A549 (cell line): ENCODE measurements at regions not wholly inside any gene's neighbourhood (a gene's known extent, or its start where the extent isn't known, plus 50 kb on each side); places are given as distances from the start of the nearest gene placed in this dataset.

Experiments
- ATAC-seq, 2 experiments: fragments of 200-7000 bp in 1 of 2; fragments of >200 bp in 1 of 2; cut with Nextera tagmentation in 1 of 2; cut with Tn5 transposase in 1 of 2; 3 replicates each; pipeline versions ENCODE4 v1.8.0 to v1.9.1; 2018 to 2020; ENCODE audit warnings: mild to moderate bottlenecking in 1 of 2, moderate library complexity in 1 of 2
- CTCF ChIA-PET: fragments of 300-600 bp; sonication (Branson Sonifier 250); formaldehyde crosslinking; extraction: SDS; loops from one replicate; lab custom pipeline; 2021; ENCODE audit warnings: antibody characterized with exemption, inconsistent platforms; lab: Yijun Ruan, JAX
- POLR2A ChIA-PET: fragments of 350-600 bp; formaldehyde crosslinking; extraction: SDS; loops from one replicate; lab custom pipeline; 2021; ENCODE audit warnings: antibody characterized with exemption, inconsistent platforms; lab: Yijun Ruan, JAX
- DNase-seq, 2 experiments: peaks; one replicate each; pipeline versions ENCODE4 v3.0.0 to v3.0.0-alpha.2; 2011 to 2016; ENCODE audit warnings: low read depth in 1 of 2, low spot score in 1 of 2
- FAIRE-seq: peaks from 2 replicates; lab custom pipeline; 2011; peaks lifted over from hg19 to GRCh38; lab: Jason Lieb, UNC
- H3K27ac ChIP-seq, 2 experiments: fragments of >200 bp; sonication (Bioruptor Twin); formaldehyde crosslinking; 3 replicates each; pipeline ENCODE4 v1.5.1; 2016 to 2017
- H3K4me1 ChIP-seq: fragments of >200 bp; sonication (Bioruptor Twin); formaldehyde crosslinking; 3 replicates; pipeline ENCODE4 v1.6.1; 2016
- H3K4me2 ChIP-seq: fragments of >200 bp; sonication (Bioruptor Twin); formaldehyde crosslinking; 3 replicates; pipeline ENCODE4 v1.6.1; 2016
- H3K4me3 ChIP-seq: fragments of >200 bp; sonication (Bioruptor Twin); formaldehyde crosslinking; 3 replicates; pipeline ENCODE4 v1.5.1; 2016
- H3K9me3 ChIP-seq: fragments of >200 bp; sonication (Bioruptor Twin); formaldehyde crosslinking; 3 replicates; pipeline ENCODE4 v1.6.1; 2016
- CBX2 ChIP-seq: fragments of 200-600 bp; sonication (generic); IDR thresholded peaks from 2 replicates; pipeline ENCODE4 v1.6.1; 2016; ENCODE audit warnings: low read depth, mild to moderate bottlenecking, borderline replicate concordance
- CBX8 ChIP-seq: fragments of 200-600 bp; sonication (generic); IDR thresholded peaks from 2 replicates; pipeline ENCODE4 v1.6.1; 2016
- CHD2 ChIP-seq: fragments of 150-350 bp; IDR thresholded peaks from 2 replicates; pipeline ENCODE4 v1.6.1; 2014; ENCODE audit warnings: low read length; ENCODE audit not compliant: partially characterized antibody
- FOSB ChIP-seq: fragments of 250-450 bp; sonication (Bioruptor Pico); IDR thresholded peaks from 2 replicates; pipeline ENCODE4 v1.5.0; 2020; ENCODE audit warnings: mild to moderate bottlenecking, moderate library complexity
- HDAC2 ChIP-seq: fragments of 200-600 bp; sonication (generic); IDR thresholded peaks from 2 replicates; pipeline ENCODE4 v1.6.1; 2016
- HEYL ChIP-seq: fragments of 250-450 bp; sonication (Bioruptor Pico); IDR thresholded peaks from 2 replicates; pipeline ENCODE4 v1.8.0; 2021; ENCODE audit warnings: mild to moderate bottlenecking, moderate library complexity
- HOXB13 ChIP-seq: fragments of 250-450 bp; sonication (Bioruptor Pico); IDR thresholded peaks from 2 replicates; pipeline ENCODE4 v1.5.0; 2020; ENCODE audit warnings: low read depth, mild to moderate bottlenecking, moderate library complexity
- JUNB ChIP-seq: fragments of >200 bp; sonication (Bioruptor Twin); formaldehyde crosslinking; IDR thresholded peaks from 2 replicates; pipeline ENCODE4 v1.6.1; 2016
- KDM5A ChIP-seq: fragments of 200-600 bp; sonication (generic); IDR thresholded peaks from 2 replicates; pipeline ENCODE4 v1.6.1; 2016; ENCODE audit warnings: antibody characterized with exemption, mild to moderate bottlenecking
- MAZ ChIP-seq: fragments of 150-350 bp; IDR thresholded peaks from 2 replicates; pipeline ENCODE4 v1.6.1; 2014; ENCODE audit warnings: antibody characterized with exemption, low read depth, low read length, borderline replicate concordance
- MYC ChIP-seq: IDR thresholded peaks from 2 replicates; pipeline ENCODE4 v1.6.1; 2012; ENCODE audit warnings: mild to moderate bottlenecking, inconsistent platforms, low read length, improper control_type of control experiment, borderline replicate concordance
- NR3C1 ChIP-seq: fragments of >200 bp; sonication (Bioruptor Twin); formaldehyde crosslinking; IDR thresholded peaks from 3 replicates; pipeline ENCODE4 v1.6.1; 2017
- PHF8 ChIP-seq: fragments of 200-600 bp; sonication (generic); IDR thresholded peaks from 2 replicates; pipeline ENCODE4 v1.6.1; 2016; ENCODE audit warnings: low read depth, mild to moderate bottlenecking, antibody characterized with exemption, moderate library complexity, borderline replicate concordance
- POLR2A ChIP-seq: IDR thresholded peaks from 2 replicates; pipeline ENCODE4 v1.6.1; 2012; ENCODE audit warnings: mild to moderate bottlenecking, low read length
- POLR2AphosphoS2 ChIP-seq: conservative IDR thresholded peaks from 2 replicates; pipeline ENCODE4 v1.6.1; 2012; ENCODE audit warnings: low read length, improper control_type of control experiment, inconsistent platforms
- RARB ChIP-seq: fragments of 250-450 bp; sonication (Bioruptor Pico); IDR thresholded peaks from 2 replicates; pipeline ENCODE4 v1.8.0; 2021; ENCODE audit warnings: mild to moderate bottlenecking, moderate library complexity
- RCOR1 ChIP-seq: fragments of 150-350 bp; IDR thresholded peaks from 2 replicates; pipeline ENCODE4 v1.6.1; 2014; ENCODE audit warnings: antibody characterized with exemption, low read length, low read depth
- SREBF2 ChIP-seq: fragments of 450-650 bp; IDR thresholded peaks from 2 replicates; pipeline ENCODE4 v1.6.1; 2014; ENCODE audit warnings: mild to moderate bottlenecking, moderate library complexity
- ZNF302 ChIP-seq: fragments of 250-450 bp; sonication (Bioruptor Pico); IDR thresholded peaks from 2 replicates; pipeline ENCODE4 v1.9.0; 2021; ENCODE audit warnings: inconsistent platforms, mild to moderate bottlenecking, moderate library complexity
- WGBS: methylation state at CpG from one replicate; pipeline ENCODE4 v1.1.6; 2017; ENCODE audit errors: missing lambda C conversion rate; 5-methylcytosine and 5-hydroxymethylcytosine counted together
- TF ChIP-seq, protein P1 (sequence below): fragments of >200 bp; sonication (Bioruptor Twin); formaldehyde crosslinking; IDR thresholded peaks from 3 replicates; pipeline ENCODE4 v1.6.1; 2016
- TF ChIP-seq, protein P2 (sequence below): fragments of >200 bp; sonication (Bioruptor Twin); formaldehyde crosslinking; IDR thresholded peaks from 2 replicates; pipeline ENCODE4 v1.6.1; 2016
- TF ChIP-seq, protein P3 (sequence below): fragments of 150-350 bp; IDR thresholded peaks from 2 replicates; pipeline ENCODE4 v1.6.1; 2014; ENCODE audit warnings: low read depth, mild to moderate bottlenecking, low read length
- TF ChIP-seq, protein P4 (sequence below): IDR thresholded peaks from 2 replicates; pipeline ENCODE4 v1.6.1; 2012; ENCODE audit warnings: low read depth, borderline replicate concordance
- TF ChIP-seq, protein P5 (sequence below): IDR thresholded peaks from 2 replicates; pipeline ENCODE4 v1.6.1; 2012

DNA sequence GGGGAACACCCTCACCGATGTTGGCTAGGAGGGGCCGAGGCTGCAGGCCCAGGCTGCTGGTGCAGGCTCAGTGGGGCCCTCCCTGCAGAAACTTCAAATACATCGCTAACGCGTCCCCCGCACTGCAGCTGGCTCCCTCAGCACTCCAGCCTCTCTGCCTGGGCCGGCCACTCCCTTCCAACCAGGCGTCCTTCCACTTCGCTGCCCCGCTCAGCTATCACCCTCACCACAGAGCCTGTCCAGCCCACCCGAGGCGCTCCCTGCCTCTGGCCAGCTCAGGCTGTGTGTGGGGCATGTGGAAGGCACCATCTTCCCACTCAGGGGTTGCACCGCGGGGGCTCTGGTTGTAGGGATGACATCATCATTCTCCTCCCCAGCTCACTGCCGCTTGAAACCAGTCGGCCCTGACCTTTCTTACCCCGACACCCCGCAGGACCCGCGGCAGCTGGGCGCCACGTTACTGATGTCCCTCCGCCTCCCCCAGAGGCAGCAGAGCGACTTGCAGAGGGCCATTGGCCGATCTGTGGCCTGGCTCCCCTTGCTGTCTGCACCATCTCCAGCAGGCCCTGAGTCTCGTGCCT lies 199.9 kb upstream of the RTL1 start:
- CTCF ChIA-PET = interaction anchor here (0.8 to 1.4 kb wide), 2 partner anchors 14 to 448 kb away, joined by 3 read pairs; no protein-coding TSS in a partner anchor
- FAIRE-seq (no peak), ATAC-seq (no peak), DNase-seq (no peak)
- H3K9me3 ChIP-seq = peaks cover 17% of the 10 kb centered on the region; the same call in 2 of the 3 replicates
- no peak overlapping the region for H3K4me3 ChIP-seq
- WGBS = 94% methylated on average over 22 of the region's 26 CpGs
- TF ChIP-seq NR3C1 (no peak), FOSB (CRISPR knock-in tag) (no peak), POLR2AphosphoS2 (no peak), SREBF2 (no peak), MAZ (no peak), PHF8 (no peak), RCOR1 (no peak), CBX2 (no peak), HDAC2 (no peak), CBX8 (no peak), RARB (CRISPR knock-in tag) (no peak), KDM5A (no peak)
- TF ChIP-seq, protein P1, sequence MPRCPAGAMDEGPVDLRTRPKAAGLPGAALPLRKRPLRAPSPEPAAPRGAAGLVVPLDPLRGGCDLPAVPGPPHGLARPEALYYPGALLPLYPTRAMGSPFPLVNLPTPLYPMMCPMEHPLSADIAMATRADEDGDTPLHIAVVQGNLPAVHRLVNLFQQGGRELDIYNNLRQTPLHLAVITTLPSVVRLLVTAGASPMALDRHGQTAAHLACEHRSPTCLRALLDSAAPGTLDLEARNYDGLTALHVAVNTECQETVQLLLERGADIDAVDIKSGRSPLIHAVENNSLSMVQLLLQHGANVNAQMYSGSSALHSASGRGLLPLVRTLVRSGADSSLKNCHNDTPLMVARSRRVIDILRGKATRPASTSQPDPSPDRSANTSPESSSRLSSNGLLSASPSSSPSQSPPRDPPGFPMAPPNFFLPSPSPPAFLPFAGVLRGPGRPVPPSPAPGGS = no peak
- TF ChIP-seq, protein P2, sequence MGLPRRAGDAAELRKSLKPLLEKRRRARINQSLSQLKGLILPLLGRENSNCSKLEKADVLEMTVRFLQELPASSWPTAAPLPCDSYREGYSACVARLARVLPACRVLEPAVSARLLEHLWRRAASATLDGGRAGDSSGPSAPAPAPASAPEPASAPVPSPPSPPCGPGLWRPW = no peak
- TF ChIP-seq, protein P3, sequence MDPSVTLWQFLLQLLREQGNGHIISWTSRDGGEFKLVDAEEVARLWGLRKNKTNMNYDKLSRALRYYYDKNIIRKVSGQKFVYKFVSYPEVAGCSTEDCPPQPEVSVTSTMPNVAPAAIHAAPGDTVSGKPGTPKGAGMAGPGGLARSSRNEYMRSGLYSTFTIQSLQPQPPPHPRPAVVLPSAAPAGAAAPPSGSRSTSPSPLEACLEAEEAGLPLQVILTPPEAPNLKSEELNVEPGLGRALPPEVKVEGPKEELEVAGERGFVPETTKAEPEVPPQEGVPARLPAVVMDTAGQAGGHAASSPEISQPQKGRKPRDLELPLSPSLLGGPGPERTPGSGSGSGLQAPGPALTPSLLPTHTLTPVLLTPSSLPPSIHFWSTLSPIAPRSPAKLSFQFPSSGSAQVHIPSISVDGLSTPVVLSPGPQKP = no peak
- TF ChIP-seq, protein P4, sequence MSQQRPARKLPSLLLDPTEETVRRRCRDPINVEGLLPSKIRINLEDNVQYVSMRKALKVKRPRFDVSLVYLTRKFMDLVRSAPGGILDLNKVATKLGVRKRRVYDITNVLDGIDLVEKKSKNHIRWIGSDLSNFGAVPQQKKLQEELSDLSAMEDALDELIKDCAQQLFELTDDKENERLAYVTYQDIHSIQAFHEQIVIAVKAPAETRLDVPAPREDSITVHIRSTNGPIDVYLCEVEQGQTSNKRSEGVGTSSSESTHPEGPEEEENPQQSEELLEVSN = no peak
- peaks cover 5% of the 10 kb centered on the region; the same call in 2 of the 3 replicates for H3K4me1 ChIP-seq
- POLR2A ChIA-PET = no interaction called here
- no peak overlapping the region for H3K27ac ChIP-seq
- H3K4me2 ChIP-seq = no peak overlapping the region

DNA sequence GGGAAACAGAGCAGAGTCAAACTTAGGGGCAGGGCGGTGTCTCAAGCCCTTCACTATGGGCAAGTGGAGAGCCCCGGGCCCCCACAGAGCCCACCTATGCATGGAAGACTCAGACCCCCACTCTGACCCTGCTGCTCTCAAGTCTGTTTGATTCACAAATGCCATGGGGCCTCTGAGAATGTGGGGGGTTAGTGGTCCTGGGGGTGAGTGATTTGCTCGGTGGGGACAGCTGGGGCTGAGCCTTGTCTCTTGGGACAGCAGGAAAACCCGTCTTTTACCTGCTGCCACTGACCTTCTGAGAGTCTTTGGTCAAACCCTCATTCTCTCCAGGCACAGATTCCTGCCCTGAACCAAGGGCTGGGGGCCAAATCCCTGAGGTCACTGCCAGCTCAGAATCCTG lies 201.0 kb upstream of the RTL1 start:
- TF ChIP-seq POLR2A = no peak
- TF ChIP-seq JUNB = no peak
- TF ChIP-seq ZNF302 (CRISPR knock-in tag) = no peak
- TF ChIP-seq, protein P5, sequence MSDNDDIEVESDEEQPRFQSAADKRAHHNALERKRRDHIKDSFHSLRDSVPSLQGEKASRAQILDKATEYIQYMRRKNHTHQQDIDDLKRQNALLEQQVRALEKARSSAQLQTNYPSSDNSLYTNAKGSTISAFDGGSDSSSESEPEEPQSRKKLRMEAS = no peak
- TF ChIP-seq MAZ = no peak
- no peak for TF ChIP-seq HEYL
- TF ChIP-seq MYC = no peak
- TF ChIP-seq PHF8 = no peak
- no peak for TF ChIP-seq HOXB13 (CRISPR knock-in tag)
- no peak for TF ChIP-seq KDM5A
- TF ChIP-seq, protein P2 = no peak
- no peak for TF ChIP-seq CHD2
- no peak for TF ChIP-seq SREBF2
- TF ChIP-seq NR3C1 = no peak
- TF ChIP-seq, all 56 proteins: peak for 0
- no peak for ATAC-seq
- no peak for FAIRE-seq
- Histone ChIP-seq H3K4me2 (no peak overlapping the region), H3K4me1 (peaks cover 5% of the 10 kb centered on the region; the same call in 2 of the 3 replicates), H3K27ac (no peak overlapping the region), H3K4me3 (no peak overlapping the region), H3K9me3 (peaks cover 15% of the 10 kb centered on the region; the same call in 2 of the 3 replicates)
- ChIA-PET CTCF (interaction anchor here (1.1 to 1.4 kb wide), 2 partner anchors 13 to 201 kb away, joined by 3 read pairs; partner anchors contain the start of gene RTL1), POLR2A (no interaction called here)
- DNase-seq = no peak
- whole genome bisulfite sequencing = 81% methylated on average over 3 of the region's 4 CpGs
